ENCODE measurements at regions not wholly inside any gene's neighbourhood (a gene's known extent, or its start where the extent isn't known, plus 50 kb on each side); places are given as distances from the start of the nearest gene placed in this dataset.
A peak's percentile ranks its signal among the peaks of the same experiment; 100 is the strongest.

- no peak for TF ChIP-seq EZH2 (IDR thresholded peaks at IDR 0.05; ENCODE audit: borderline replicate concordance)
- TF ChIP-seq EZH2phosphoT487 (IDR thresholded peaks at IDR 0.05; ENCODE audit: low read depth, severe bottlenecking, unreplicated experiment) = no peak
- TF ChIP-seq CTCF (IDR thresholded peaks at IDR 0.05; ENCODE audit: poor library complexity) = no peak
- Histone ChIP-seq H3K9me2 (replicated peaks; ENCODE audit: insufficient read depth) (no peaks in the 10 kb centered on the region), H3K9me3 (ENCODE audit: low read depth) (no peaks in the 10 kb centered on the region), H4K20me1 (ENCODE audit: insufficient read depth, poor library complexity, severe bottlenecking) (no peaks in the 10 kb centered on the region), H3K4me2 (no peak overlapping the region), H3K4me3 (no peak overlapping the region), H2AFZ (no peak overlapping the region), H3K36me3 (replicated peaks; ENCODE audit: insufficient read depth, low read depth) (no peaks in the 10 kb centered on the region), H3K27me3 (peaks cover 4% of the 10 kb centered on the region), H3K79me2 (no peaks in the 10 kb centered on the region), H3K27ac (no peak overlapping the region), H3K4me1 (ENCODE audit: insufficient read depth) (no peaks in the 10 kb centered on the region)
- 87% methylated on average over 3 of the region's 3 CpGs for WGBS (ENCODE audit: low lambda C conversion rate, missing lambda C conversion rate)
- no peak for DNase-seq (ENCODE audit: low spot score)
Observed at GRCh38 chr9:38342532-38342931, 50.0 kb upstream of the ALDH1B1 start.

- Histone ChIP-seq H3K9me3 (ENCODE audit: low read depth) (no peaks in the 10 kb centered on the region), H3K27ac (no peak overlapping the region), H3K4me3 (no peak overlapping the region), H3K36me3 (replicated peaks; ENCODE audit: insufficient read depth, low read depth) (no peaks in the 10 kb centered on the region), H3K27me3 (peaks cover 4% of the 10 kb centered on the region), H3K79me2 (no peaks in the 10 kb centered on the region), H3K4me1 (ENCODE audit: insufficient read depth) (no peaks in the 10 kb centered on the region), H3K9me2 (replicated peaks; ENCODE audit: insufficient read depth) (no peaks in the 10 kb centered on the region), H4K20me1 (ENCODE audit: insufficient read depth, poor library complexity, severe bottlenecking) (no peaks in the 10 kb centered on the region), H3K4me2 (no peak overlapping the region), H2AFZ (no peak overlapping the region)
- TF ChIP-seq EZH2 (IDR thresholded peaks at IDR 0.05; ENCODE audit: borderline replicate concordance) (no peak), CTCF (IDR thresholded peaks at IDR 0.05; ENCODE audit: poor library complexity) (no peak), EZH2phosphoT487 (IDR thresholded peaks at IDR 0.05; ENCODE audit: low read depth, severe bottlenecking, unreplicated experiment) (no peak)
- 87% methylated on average over 4 of the region's 4 CpGs for WGBS (ENCODE audit: low lambda C conversion rate, missing lambda C conversion rate)
- no peak for DNase-seq (ENCODE audit: low spot score)
Observed at GRCh38 chr9:38342096-38342495, 50.4 kb upstream of the ALDH1B1 start.

GRCh38 chr9:38339496-38339895 lies 53.0 kb upstream of the ALDH1B1 start:
- no peaks in the 10 kb centered on the region for H3K27me3 ChIP-seq
- no peak overlapping the region for H3K27ac ChIP-seq
- no peaks in the 10 kb centered on the region for H3K4me1 ChIP-seq (ENCODE audit: insufficient read depth)
- H3K36me3 ChIP-seq (replicated peaks; ENCODE audit: insufficient read depth, low read depth) = no peaks in the 10 kb centered on the region
- TF ChIP-seq EZH2 (IDR thresholded peaks at IDR 0.05; ENCODE audit: borderline replicate concordance) (no peak), CTCF (IDR thresholded peaks at IDR 0.05; ENCODE audit: poor library complexity) (no peak), EZH2phosphoT487 (IDR thresholded peaks at IDR 0.05; ENCODE audit: low read depth, severe bottlenecking, unreplicated experiment) (no peak)
- DNase-seq (ENCODE audit: low spot score) = peak; percentile 32
- WGBS (ENCODE audit: low lambda C conversion rate, missing lambda C conversion rate) = 70% methylated on average over 2 of the region's 2 CpGs
- H3K9me2 ChIP-seq (replicated peaks; ENCODE audit: insufficient read depth) = no peaks in the 10 kb centered on the region
- H3K9me3 ChIP-seq (ENCODE audit: low read depth) = no peaks in the 10 kb centered on the region
- H3K4me3 ChIP-seq = no peak overlapping the region
- H3K79me2 ChIP-seq = no peaks in the 10 kb centered on the region
- H2AFZ ChIP-seq = no peak overlapping the region
- no peak overlapping the region for H3K4me2 ChIP-seq
- no peaks in the 10 kb centered on the region for H4K20me1 ChIP-seq (ENCODE audit: insufficient read depth, poor library complexity, severe bottlenecking)

GRCh38 chr9:38339087-38339486 lies 53.4 kb upstream of the ALDH1B1 start:
- Histone ChIP-seq H3K4me1 (ENCODE audit: insufficient read depth) (no peaks in the 10 kb centered on the region), H3K4me3 (no peak overlapping the region), H3K4me2 (no peak overlapping the region), H3K27me3 (no peaks in the 10 kb centered on the region), H3K9me2 (replicated peaks; ENCODE audit: insufficient read depth) (no peaks in the 10 kb centered on the region), H3K9me3 (ENCODE audit: low read depth) (no peaks in the 10 kb centered on the region), H4K20me1 (ENCODE audit: insufficient read depth, poor library complexity, severe bottlenecking) (no peaks in the 10 kb centered on the region), H2AFZ (no peak overlapping the region), H3K79me2 (no peaks in the 10 kb centered on the region), H3K36me3 (replicated peaks; ENCODE audit: insufficient read depth, low read depth) (no peaks in the 10 kb centered on the region), H3K27ac (no peak overlapping the region)
- TF ChIP-seq EZH2 (IDR thresholded peaks at IDR 0.05; ENCODE audit: borderline replicate concordance) = no peak
- no peak for TF ChIP-seq EZH2phosphoT487 (IDR thresholded peaks at IDR 0.05; ENCODE audit: low read depth, severe bottlenecking, unreplicated experiment)
- TF ChIP-seq CTCF (IDR thresholded peaks at IDR 0.05; ENCODE audit: poor library complexity) = no peak
- no peak for DNase-seq (ENCODE audit: low spot score)
- 78% methylated on average over 3 of the region's 3 CpGs for WGBS (ENCODE audit: low lambda C conversion rate, missing lambda C conversion rate)
